GM23248 (cell line): ENCODE measurements at regions not wholly inside any gene's neighbourhood (a gene's known extent, or its start where the extent isn't known, plus 50 kb on each side); places are given as distances from the start of the nearest gene placed in this dataset.

Experiments
- DNase-seq: peaks from one replicate; pipeline ENCODE4 v3.0.0-alpha.2; 2015
- H2AFZ ChIP-seq: fragments of 200-600 bp; sonication (generic); 2 replicates; pipeline ENCODE4 v1.6.1; 2016; ENCODE audit warnings: antibody characterized with exemption
- H3F3A ChIP-seq: fragments of 200-600 bp; sonication (generic); 2 replicates; pipeline ENCODE4 v1.6.1; 2016; ENCODE audit warnings: mild to moderate bottlenecking, antibody characterized with exemption, mixed run types; ENCODE audit not compliant: insufficient read depth
- H3K27ac ChIP-seq: fragments of 200-600 bp; sonication (generic); 2 replicates; pipeline ENCODE4 v1.5.1; 2016; ENCODE audit warnings: mild to moderate bottlenecking
- H3K27me3 ChIP-seq: fragments of 200-600 bp; sonication (generic); replicated peaks from 2 replicates; pipeline ENCODE4 v1.6.1; 2016; ENCODE audit warnings: mild to moderate bottlenecking; ENCODE audit not compliant: insufficient read depth
- H3K36me3 ChIP-seq: fragments of 200-600 bp; sonication (generic); 2 replicates; pipeline ENCODE4 v1.6.1; 2016; ENCODE audit warnings: low read depth, mild to moderate bottlenecking
- H3K4me1 ChIP-seq: fragments of 200-600 bp; sonication (generic); 2 replicates; pipeline ENCODE4 v1.6.1; 2016; ENCODE audit warnings: mild to moderate bottlenecking; ENCODE audit not compliant: insufficient read depth
- H3K4me2 ChIP-seq: fragments of 200-600 bp; sonication (generic); one replicate; pipeline ENCODE4 v1.6.1; 2016; ENCODE audit warnings: mild to moderate bottlenecking; ENCODE audit not compliant: unreplicated experiment
- H3K4me3 ChIP-seq: fragments of 200-600 bp; sonication (generic); 2 replicates; pipeline ENCODE4 v1.5.1; 2016; ENCODE audit warnings: mild to moderate bottlenecking
- H3K79me2 ChIP-seq: fragments of 200-600 bp; sonication (generic); 2 replicates; pipeline ENCODE4 v1.6.1; 2016; ENCODE audit warnings: mild to moderate bottlenecking; ENCODE audit not compliant: insufficient read depth
- H3K9ac ChIP-seq: fragments of 200-600 bp; sonication (generic); 2 replicates; pipeline ENCODE4 v1.6.1; 2016; ENCODE audit warnings: mild to moderate bottlenecking
- H3K9me2 ChIP-seq: fragments of 200-600 bp; sonication (generic); 2 replicates; pipeline ENCODE4 v1.6.1; 2016; ENCODE audit warnings: mixed run types, mild to moderate bottlenecking, moderate library complexity; ENCODE audit not compliant: insufficient read depth
- H3K9me3 ChIP-seq: fragments of 200-600 bp; sonication (generic); one replicate; pipeline ENCODE4 v1.6.1; 2017; ENCODE audit warnings: low read depth
- H4K20me1 ChIP-seq: fragments of 200-600 bp; sonication (generic); 2 replicates; pipeline ENCODE4 v1.6.0; 2016; ENCODE audit not compliant: insufficient read depth
- EZH2 ChIP-seq: fragments of 200-600 bp; sonication (generic); IDR thresholded peaks from 2 replicates; pipeline ENCODE4 v1.6.1; 2018; ENCODE audit warnings: antibody characterized with exemption, mild to moderate bottlenecking; ENCODE audit not compliant: insufficient read depth, poor library complexity, severe bottlenecking
- EZH2phosphoT487 ChIP-seq: fragments of 200-600 bp; sonication (generic); IDR thresholded peaks from 2 replicates; pipeline ENCODE4 v1.6.1; 2018; ENCODE audit warnings: antibody characterized with exemption, moderate library complexity, mild to moderate bottlenecking, low read depth; ENCODE audit not compliant: insufficient read depth
- WGBS, 2 experiments: methylation state at CpG; one replicate each; pipeline ENCODE4 v1.1.6; 2015 to 2017; ENCODE audit warnings: low lambda C conversion rate in 2 of 2, low coverage in 1 of 2; ENCODE audit errors: missing lambda C conversion rate in 2 of 2; 5-methylcytosine and 5-hydroxymethylcytosine counted together
- in situ Hi-C: fragments of 300-500 bp; cut with MboI; formaldehyde crosslinking; loops from 2 replicates; pipeline ENCODE4 v1.15.0; 2020

GRCh38 chr4:104901438-104901837 is 245.2 kb upstream of the TET2 start:
- no peaks in the 10 kb centered on the region for H3K9me3 ChIP-seq
- H3K36me3 ChIP-seq: no peaks in the 10 kb centered on the region
- 0 to 6% methylated on average over 3 of the region's 3 CpGs for WGBS, 2 experiments
- H3K9me2 ChIP-seq: no peaks in the 10 kb centered on the region
- no peaks in the 10 kb centered on the region for H3K27me3 ChIP-seq
- no peaks in the 10 kb centered on the region for H3K79me2 ChIP-seq
- in situ Hi-C loops: no loop called here
- H4K20me1 ChIP-seq: no peaks in the 10 kb centered on the region
- no peak overlapping the region for H3K27ac ChIP-seq
- no peak overlapping the region for H3K4me3 ChIP-seq
- no peak for DNase-seq
- no peak overlapping the region for H3K4me2 ChIP-seq
- no peaks in the 10 kb centered on the region for H3K4me1 ChIP-seq
- H3F3A ChIP-seq: no peaks in the 10 kb centered on the region
- H3K9ac ChIP-seq: no peak overlapping the region
- TF ChIP-seq EZH2: no peak
- TF ChIP-seq EZH2phosphoT487: no peak
- no peak overlapping the region for H2AFZ ChIP-seq

GRCh38 chr4:104901961-104902605 is 244.6 kb upstream of the TET2 start:
- WGBS, 2 experiments: 9% methylated on average over 4 of the region's 4 CpGs

GRCh38 chr4:104905065-104905464 is 241.6 kb upstream of the TET2 start:
- no peak overlapping the region for H3K4me2 ChIP-seq
- H2AFZ ChIP-seq: no peak overlapping the region
- H3F3A ChIP-seq: no peaks in the 10 kb centered on the region
- H3K27me3 ChIP-seq: no peaks in the 10 kb centered on the region
- 22 to 24% methylated on average over 2 of the region's 2 CpGs for WGBS, 2 experiments
- no peak overlapping the region for H3K9ac ChIP-seq
- H3K79me2 ChIP-seq: no peaks in the 10 kb centered on the region
- in situ Hi-C loops: no loop called here
- H3K9me3 ChIP-seq: no peaks in the 10 kb centered on the region
- H3K4me3 ChIP-seq: no peak overlapping the region
- no peaks in the 10 kb centered on the region for H3K36me3 ChIP-seq
- no peaks in the 10 kb centered on the region for H3K9me2 ChIP-seq
- no peak for DNase-seq
- H3K27ac ChIP-seq: no peak overlapping the region
- H3K4me1 ChIP-seq: no peaks in the 10 kb centered on the region
- no peaks in the 10 kb centered on the region for H4K20me1 ChIP-seq
- TF ChIP-seq EZH2phosphoT487 (no peak), EZH2 (no peak)

More at GRCh38 chr4:104901961-104902605, 244.6 kb upstream of the TET2 start:
- no peak for DNase-seq
- Histone ChIP-seq H2AFZ (no peak overlapping the region), H3K9me3 (no peaks in the 10 kb centered on the region), H3F3A (no peaks in the 10 kb centered on the region), H3K4me2 (no peak overlapping the region), H3K9ac (no peak overlapping the region), H3K79me2 (no peaks in the 10 kb centered on the region), H3K9me2 (no peaks in the 10 kb centered on the region), H3K4me1 (no peaks in the 10 kb centered on the region), H3K27me3 (no peaks in the 10 kb centered on the region), H3K4me3 (no peak overlapping the region), H3K27ac (no peak overlapping the region), H4K20me1 (no peaks in the 10 kb centered on the region), H3K36me3 (no peaks in the 10 kb centered on the region)
- in situ Hi-C loops: no loop called here
- TF ChIP-seq EZH2 (no peak), EZH2phosphoT487 (no peak)

- Histone ChIP-seq H4K20me1 (no peaks in the 10 kb centered on the region), H3K27me3 (no peaks in the 10 kb centered on the region), H3K9me3 (no peaks in the 10 kb centered on the region), H3K4me3 (no peak overlapping the region), H3K9ac (no peak overlapping the region), H3K36me3 (no peaks in the 10 kb centered on the region), H3K4me1 (no peaks in the 10 kb centered on the region), H3K9me2 (no peaks in the 10 kb centered on the region), H3K4me2 (no peak overlapping the region), H3K79me2 (no peaks in the 10 kb centered on the region), H3K27ac (no peak overlapping the region), H2AFZ (no peak overlapping the region), H3F3A (no peaks in the 10 kb centered on the region)
- no peak for TF ChIP-seq EZH2
- no peak for TF ChIP-seq EZH2phosphoT487
- WGBS, 2 experiments: 4 to 7% methylated on average over 1 of the region's 1 CpG
- in situ Hi-C loops: no loop called here
- DNase-seq: no peak
These were observed 241.1 kb upstream of the TET2 start for GRCh38 chr4:104905546-104905945.
